NOMO-1 treated with DMSO at 0.1 percent for 48 hours (cell line): ENCODE measurements at regions not wholly inside any gene's neighbourhood (a gene's known extent, or its start where the extent isn't known, plus 50 kb on each side); places are given as distances from the start of the nearest gene placed in this dataset.
"Not testable (repeated sequence)": the region's sequence is repeated elsewhere in the genome, so short reads cannot be mapped to it uniquely, and the experiment has no call there.

Source experiments
- DNase-seq: peaks from one replicate; lab custom pipeline; 2025; ENCODE audit not compliant: unreplicated experiment; lab: John Stamatoyannopoulos, UW

- DNase-seq, result not testable (repeated sequence)
These were observed 128.5 kb upstream of the ZNF267 start for GRCh38 chr16:31745098-31745497.

DNA sequence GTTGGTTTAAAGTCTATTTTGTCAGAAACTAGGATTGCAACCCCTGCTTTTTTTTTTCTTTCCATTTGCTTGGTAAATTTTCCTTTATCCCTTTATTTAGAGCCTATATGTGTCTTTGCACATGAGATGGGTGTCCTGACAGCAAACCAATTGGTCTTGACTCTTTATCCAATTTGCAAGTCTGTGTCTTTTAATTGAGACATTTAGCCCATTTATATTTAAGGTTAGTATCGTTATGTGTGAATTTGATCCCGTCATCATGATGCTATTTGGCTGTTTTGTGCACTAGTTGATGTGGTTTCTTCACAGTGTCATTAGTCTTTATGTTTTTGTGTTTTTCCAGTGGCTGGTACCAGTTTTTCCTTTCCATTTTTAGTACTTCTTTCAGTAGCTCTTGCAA, 127.7 kb upstream of the ZNF267 start:
- DNase-seq, result no peak

- DNase-seq, result no peak
These were observed 118.5 kb upstream of the ZNF267 start for GRCh38 chr16:31754998-31755615.

DNA sequence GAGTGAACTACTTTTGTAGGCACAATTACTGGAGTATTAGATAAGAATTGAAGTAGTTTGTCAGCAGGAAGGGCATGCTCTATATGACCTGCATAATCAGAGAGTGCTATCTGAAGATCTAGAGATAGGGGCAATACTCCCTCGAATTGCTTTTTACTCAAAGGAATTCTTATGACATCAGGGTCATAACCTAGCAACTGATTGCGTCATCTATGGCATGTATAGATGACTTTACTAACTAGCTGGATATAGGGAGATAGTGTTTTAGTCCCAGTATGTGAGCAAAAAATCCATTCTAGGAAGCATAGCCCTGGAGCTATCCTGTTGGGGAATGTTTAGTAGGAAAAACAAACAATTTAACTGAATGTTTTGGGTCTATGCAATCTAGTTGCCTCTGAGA, 109.5 kb upstream of the ZNF267 start:
- no peak for DNase-seq

GRCh38 chr16:31767267-31767666, 106.3 kb upstream of the ZNF267 start:
- DNase-seq, result no peak

GRCh38 chr16:31780342-31780741, 93.3 kb upstream of the ZNF267 start:
- DNase-seq, result no peak

DNA sequence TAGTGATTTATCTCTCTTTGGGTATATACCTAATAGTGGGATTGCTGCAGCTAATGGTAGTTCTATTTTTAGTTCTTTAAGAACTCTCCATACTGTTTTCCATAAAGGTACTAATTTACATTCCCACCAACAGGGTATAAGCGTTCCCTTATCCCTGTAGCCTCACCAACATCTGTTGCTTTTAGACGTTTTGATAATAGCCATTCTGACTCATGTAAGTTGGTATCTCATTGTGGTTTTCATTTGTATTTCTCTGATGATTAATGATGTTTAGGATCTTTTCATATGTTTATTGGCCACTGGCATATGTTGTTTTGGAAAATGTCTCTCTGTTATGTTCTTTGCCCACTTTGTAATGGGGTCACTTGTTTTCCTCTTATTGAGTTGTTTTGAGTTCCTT, 88.5 kb upstream of the ZNF267 start:
- DNase-seq, result no peak

GRCh38 chr16:31807086-31807485, 66.5 kb upstream of the ZNF267 start:
- no peak for DNase-seq

- no peak for DNase-seq
These were observed 62.7 kb upstream of the ZNF267 start for GRCh38 chr16:31810863-31811262.

DNA sequence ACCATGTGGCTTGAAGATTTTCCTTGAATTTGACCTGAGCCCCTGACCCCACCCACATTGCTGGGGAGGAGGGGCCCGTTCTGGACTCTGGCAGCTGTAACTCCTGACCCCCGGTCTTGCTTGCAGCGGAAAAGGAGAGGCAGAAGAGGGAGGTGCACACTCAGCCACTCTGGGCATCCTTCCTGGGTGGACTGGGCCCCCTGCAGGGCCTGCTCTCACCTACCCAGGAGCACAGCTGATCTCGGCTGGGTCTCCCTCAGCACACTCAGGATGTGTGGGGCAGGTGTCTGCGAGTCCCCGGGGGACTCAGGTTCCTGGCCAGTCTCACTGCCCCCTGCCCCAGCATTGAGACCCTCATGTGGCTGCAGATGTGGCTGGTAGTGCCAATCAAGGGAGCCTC, 57.5 kb upstream of the ZNF267 start:
- not testable (repeated sequence) for DNase-seq

- DNase-seq, result no peak
These were observed 54.2 kb upstream of the ZNF267 start for GRCh38 chr16:31819386-31819785.

GRCh38 chr16:31819948-31820347, 53.7 kb upstream of the ZNF267 start:
- DNase-seq, result no peak
